Medulla oblongata (tissue), 1 donor: ENCODE measurements at regions not wholly inside any gene's neighbourhood (a gene's known extent, or its start where the extent isn't known, plus 50 kb on each side); places are given as distances from the start of the nearest gene placed in this dataset.

Experiments used
- DNase-seq: peaks from one replicate; pipeline ENCODE4 v3.0.0-alpha.2; 2015; ENCODE audit errors: extremely low spot score

DNA sequence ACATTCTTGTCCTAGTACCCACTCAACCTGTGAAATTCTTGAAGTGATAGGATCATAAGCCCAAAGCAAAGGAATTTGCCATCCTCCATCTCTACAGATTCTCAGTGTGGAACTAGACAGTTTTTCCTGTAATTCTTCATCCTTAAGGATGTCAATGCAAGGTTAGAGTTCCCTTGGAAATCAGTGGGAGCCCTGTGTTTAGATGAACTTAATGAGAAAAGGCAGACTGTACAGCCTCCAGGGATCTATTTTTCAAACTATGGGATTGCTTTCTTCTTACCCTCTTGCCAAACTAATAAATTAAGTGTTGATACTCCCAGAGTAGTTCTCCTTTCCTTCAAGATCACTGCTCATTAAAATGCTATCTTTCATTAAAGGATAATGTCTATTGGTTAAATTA lies 78.1 kb upstream of the OLFM3 start:
- no peak for DNase-seq

DNA sequence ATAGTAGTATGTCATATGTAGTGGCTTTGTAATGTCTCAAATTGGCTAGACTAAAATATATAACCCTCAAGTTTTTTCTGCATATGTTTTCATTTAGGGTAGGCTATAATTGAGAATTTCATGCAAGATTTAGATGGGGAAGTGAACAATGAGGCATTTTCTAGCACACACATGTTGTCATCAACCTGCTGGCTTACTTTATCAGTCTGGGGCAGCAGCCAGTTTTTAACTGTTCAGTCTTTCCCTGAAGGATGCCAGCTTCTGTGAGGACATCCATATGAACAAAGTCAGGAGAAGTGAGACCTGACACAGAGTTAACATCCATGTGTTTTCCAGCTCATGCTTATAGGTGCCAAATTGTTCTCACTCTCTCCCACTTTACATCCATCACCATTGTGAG lies 74.7 kb upstream of the OLFM3 start:
- no peak for DNase-seq

- no peak for DNase-seq
These were observed 53.8 kb upstream of the OLFM3 start for GRCh38 chr1:102050556-102050955.

DNA sequence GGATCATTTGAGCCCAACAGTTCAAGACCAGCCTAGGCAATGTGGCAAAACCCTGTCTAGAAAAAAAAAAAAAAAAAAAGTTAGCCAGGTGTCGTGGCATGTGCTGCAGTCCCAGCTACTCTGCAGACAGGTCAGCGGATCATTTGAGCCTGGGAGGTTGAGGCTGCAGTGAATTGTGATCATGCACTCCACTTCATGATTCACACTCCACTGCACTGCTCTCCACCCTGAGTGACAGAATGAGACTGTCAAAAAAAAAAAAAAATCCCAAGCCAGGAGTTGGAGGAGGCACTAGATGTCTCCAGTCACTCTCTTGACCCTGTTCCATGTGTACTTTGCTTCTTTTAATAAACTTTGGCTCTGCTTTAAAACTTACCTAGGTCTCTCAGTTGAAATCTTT lies 51.0 kb upstream of the OLFM3 start:
- DNase-seq: no peak
